ENCODE measurements at regions not wholly inside any gene's neighbourhood (a gene's known extent, or its start where the extent isn't known, plus 50 kb on each side); places are given as distances from the start of the nearest gene placed in this dataset.

DNA sequence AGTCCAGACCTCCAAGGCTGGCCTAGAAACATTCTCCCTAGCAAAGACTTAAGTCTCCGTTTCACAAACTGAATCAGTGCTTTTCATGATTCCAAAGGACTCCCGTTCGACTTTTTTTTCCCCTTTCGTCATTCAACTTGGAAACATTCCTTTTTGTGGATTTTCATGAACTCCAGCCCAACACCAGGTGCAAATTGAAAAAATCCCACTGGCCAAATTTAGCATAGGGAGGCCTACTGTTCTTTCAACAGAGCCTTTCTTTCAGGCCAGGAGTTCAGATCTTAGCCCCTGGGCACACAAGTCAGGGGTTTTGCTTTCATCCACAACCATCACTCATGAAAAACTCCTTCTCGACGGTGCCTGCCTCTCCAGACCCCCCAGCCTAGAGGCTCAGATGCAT, 285.3 kb downstream of the PIK3R1 start:
- TF ChIP-seq, protein P1, sequence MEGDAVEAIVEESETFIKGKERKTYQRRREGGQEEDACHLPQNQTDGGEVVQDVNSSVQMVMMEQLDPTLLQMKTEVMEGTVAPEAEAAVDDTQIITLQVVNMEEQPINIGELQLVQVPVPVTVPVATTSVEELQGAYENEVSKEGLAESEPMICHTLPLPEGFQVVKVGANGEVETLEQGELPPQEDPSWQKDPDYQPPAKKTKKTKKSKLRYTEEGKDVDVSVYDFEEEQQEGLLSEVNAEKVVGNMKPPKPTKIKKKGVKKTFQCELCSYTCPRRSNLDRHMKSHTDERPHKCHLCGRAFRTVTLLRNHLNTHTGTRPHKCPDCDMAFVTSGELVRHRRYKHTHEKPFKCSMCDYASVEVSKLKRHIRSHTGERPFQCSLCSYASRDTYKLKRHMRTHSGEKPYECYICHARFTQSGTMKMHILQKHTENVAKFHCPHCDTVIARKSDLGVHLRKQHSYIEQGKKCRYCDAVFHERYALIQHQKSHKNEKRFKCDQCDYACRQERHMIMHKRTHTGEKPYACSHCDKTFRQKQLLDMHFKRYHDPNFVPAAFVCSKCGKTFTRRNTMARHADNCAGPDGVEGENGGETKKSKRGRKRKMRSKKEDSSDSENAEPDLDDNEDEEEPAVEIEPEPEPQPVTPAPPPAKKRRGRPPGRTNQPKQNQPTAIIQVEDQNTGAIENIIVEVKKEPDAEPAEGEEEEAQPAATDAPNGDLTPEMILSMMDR (IDR thresholded peaks at IDR 0.05), result no peak
- TF ChIP-seq, protein P2, sequence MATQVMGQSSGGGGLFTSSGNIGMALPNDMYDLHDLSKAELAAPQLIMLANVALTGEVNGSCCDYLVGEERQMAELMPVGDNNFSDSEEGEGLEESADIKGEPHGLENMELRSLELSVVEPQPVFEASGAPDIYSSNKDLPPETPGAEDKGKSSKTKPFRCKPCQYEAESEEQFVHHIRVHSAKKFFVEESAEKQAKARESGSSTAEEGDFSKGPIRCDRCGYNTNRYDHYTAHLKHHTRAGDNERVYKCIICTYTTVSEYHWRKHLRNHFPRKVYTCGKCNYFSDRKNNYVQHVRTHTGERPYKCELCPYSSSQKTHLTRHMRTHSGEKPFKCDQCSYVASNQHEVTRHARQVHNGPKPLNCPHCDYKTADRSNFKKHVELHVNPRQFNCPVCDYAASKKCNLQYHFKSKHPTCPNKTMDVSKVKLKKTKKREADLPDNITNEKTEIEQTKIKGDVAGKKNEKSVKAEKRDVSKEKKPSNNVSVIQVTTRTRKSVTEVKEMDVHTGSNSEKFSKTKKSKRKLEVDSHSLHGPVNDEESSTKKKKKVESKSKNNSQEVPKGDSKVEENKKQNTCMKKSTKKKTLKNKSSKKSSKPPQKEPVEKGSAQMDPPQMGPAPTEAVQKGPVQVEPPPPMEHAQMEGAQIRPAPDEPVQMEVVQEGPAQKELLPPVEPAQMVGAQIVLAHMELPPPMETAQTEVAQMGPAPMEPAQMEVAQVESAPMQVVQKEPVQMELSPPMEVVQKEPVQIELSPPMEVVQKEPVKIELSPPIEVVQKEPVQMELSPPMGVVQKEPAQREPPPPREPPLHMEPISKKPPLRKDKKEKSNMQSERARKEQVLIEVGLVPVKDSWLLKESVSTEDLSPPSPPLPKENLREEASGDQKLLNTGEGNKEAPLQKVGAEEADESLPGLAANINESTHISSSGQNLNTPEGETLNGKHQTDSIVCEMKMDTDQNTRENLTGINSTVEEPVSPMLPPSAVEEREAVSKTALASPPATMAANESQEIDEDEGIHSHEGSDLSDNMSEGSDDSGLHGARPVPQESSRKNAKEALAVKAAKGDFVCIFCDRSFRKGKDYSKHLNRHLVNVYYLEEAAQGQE (IDR thresholded peaks at IDR 0.05; ENCODE audit: insufficient read depth in 1 of 2, low read depth in 2 of 2, low read length in 1 of 2), result no peak
